GM19395 (cell line): ENCODE measurements at regions not wholly inside any gene's neighbourhood (a gene's known extent, or its start where the extent isn't known, plus 50 kb on each side); places are given as distances from the start of the nearest gene placed in this dataset.

Experiments used
- ATAC-seq: cut with Tn5 transposase; IDR thresholded peaks from one replicate; pipeline ENCODE4 v1.9.1; 2021; ENCODE audit warnings: mild to moderate bottlenecking, moderate library complexity; ENCODE audit not compliant: unreplicated experiment

GRCh38 chr9:89790542-89791109, 185.8 kb downstream of the GADD45G start:
- ATAC-seq = no peak

- no peak for ATAC-seq
Measured at GRCh38 chr9:89791754-89792153, 186.9 kb downstream of the GADD45G start.

GRCh38 chr9:89792189-89793123, 187.6 kb downstream of the GADD45G start:
- ATAC-seq = no peak

GRCh38 chr9:89793124-89793495, 188.3 kb downstream of the GADD45G start:
- ATAC-seq = no peak

- ATAC-seq = no peak
Measured at GRCh38 chr9:89793551-89793950, 188.7 kb downstream of the GADD45G start.

- ATAC-seq = no peak
Measured at GRCh38 chr9:89794918-89795317, 190.1 kb downstream of the GADD45G start.

GRCh38 chr9:89795538-89796195, 190.9 kb downstream of the GADD45G start:
- no peak for ATAC-seq

GRCh38 chr9:89796606-89797005, 191.8 kb downstream of the GADD45G start:
- no peak for ATAC-seq

GRCh38 chr9:89797255-89797654, 192.4 kb downstream of the GADD45G start:
- ATAC-seq = no peak

- ATAC-seq = no peak
Measured at GRCh38 chr9:89797937-89798455, 193.2 kb downstream of the GADD45G start.

- no peak for ATAC-seq
Measured at GRCh38 chr9:89798547-89799120, 193.8 kb downstream of the GADD45G start.

- ATAC-seq = no peak
Measured at GRCh38 chr9:89799221-89799620, 194.4 kb downstream of the GADD45G start.

- no peak for ATAC-seq
Measured at GRCh38 chr9:89799766-89800165, 195.0 kb downstream of the GADD45G start.

- no peak for ATAC-seq
Measured at GRCh38 chr9:89801341-89801740, 196.5 kb downstream of the GADD45G start.

- ATAC-seq = no peak
Measured at GRCh38 chr9:89801742-89802670, 197.2 kb downstream of the GADD45G start.

GRCh38 chr9:89802781-89803355, 198.1 kb downstream of the GADD45G start:
- no peak for ATAC-seq

GRCh38 chr9:89803403-89803802, 198.6 kb downstream of the GADD45G start:
- no peak for ATAC-seq

- ATAC-seq = no peak
Measured at GRCh38 chr9:89804766-89805531, 200.1 kb downstream of the GADD45G start.
